ENCODE measurements at regions not wholly inside any gene's neighbourhood (a gene's known extent, or its start where the extent isn't known, plus 50 kb on each side); places are given as distances from the start of the nearest gene placed in this dataset.

GRCh38 chr13:109669234-109669612 lies 117.2 kb downstream of the IRS2 start:
- no peak for DNase-seq

- no peak for DNase-seq
Measured at GRCh38 chr13:109668433-109669233, 117.8 kb downstream of the IRS2 start.

GRCh38 chr13:109667807-109668291 lies 118.5 kb downstream of the IRS2 start:
- DNase-seq = no peak

- no peak for DNase-seq
Measured at GRCh38 chr13:109667056-109667455, 119.3 kb downstream of the IRS2 start.

- DNase-seq = no peak
Measured at GRCh38 chr13:109666656-109667055, 119.7 kb downstream of the IRS2 start.

GRCh38 chr13:109665781-109666249 lies 120.6 kb downstream of the IRS2 start:
- DNase-seq = no peak

- DNase-seq = no peak
Measured at GRCh38 chr13:109665240-109665639, 121.1 kb downstream of the IRS2 start.

- no peak for DNase-seq
Measured at GRCh38 chr13:109657395-109657794, 129.0 kb downstream of the IRS2 start.

- no peak for DNase-seq
Measured at GRCh38 chr13:109656206-109656605, 130.2 kb downstream of the IRS2 start.

- DNase-seq = no peak
Measured at GRCh38 chr13:109655611-109656010, 130.8 kb downstream of the IRS2 start.

- no peak for DNase-seq
Measured at GRCh38 chr13:109655206-109655600, 131.2 kb downstream of the IRS2 start.

GRCh38 chr13:109654341-109655205 lies 131.8 kb downstream of the IRS2 start:
- peak; percentile 6 for DNase-seq

- DNase-seq = no peak
Measured at GRCh38 chr13:109652531-109652930, 133.9 kb downstream of the IRS2 start.

GRCh38 chr13:109651854-109652253 lies 134.5 kb downstream of the IRS2 start:
- no peak for DNase-seq

GRCh38 chr13:109651311-109651710 lies 135.1 kb downstream of the IRS2 start:
- DNase-seq = no peak

- DNase-seq = no peak
Measured at GRCh38 chr13:109650861-109651260, 135.5 kb downstream of the IRS2 start.

- DNase-seq = no peak
Measured at GRCh38 chr13:109649713-109650112, 136.7 kb downstream of the IRS2 start.

GRCh38 chr13:109647699-109648098 lies 138.7 kb downstream of the IRS2 start:
- no peak for DNase-seq

- no peak for DNase-seq
Measured at GRCh38 chr13:109647053-109647452, 139.3 kb downstream of the IRS2 start.

GRCh38 chr13:109646423-109646822 lies 140.0 kb downstream of the IRS2 start:
- no peak for DNase-seq

- DNase-seq = no peak
Measured at GRCh38 chr13:109645831-109646230, 140.6 kb downstream of the IRS2 start.

GRCh38 chr13:109644956-109645355 lies 141.4 kb downstream of the IRS2 start:
- no peak for DNase-seq

- no peak for DNase-seq
Measured at GRCh38 chr13:109644069-109644750, 142.2 kb downstream of the IRS2 start.

All from CD4-positive, alpha-beta T cell treated with Interleukin-10 for 1 hour (primary cell).